ENCODE measurements at regions not wholly inside any gene's neighbourhood (a gene's known extent, or its start where the extent isn't known, plus 50 kb on each side); places are given as distances from the start of the nearest gene placed in this dataset.
A peak's percentile ranks its signal among the peaks of the same experiment; 100 is the strongest.

GRCh38 chr4:103307453-103308247 lies 109.5 kb upstream of the CENPE start:
- H3K27ac Mint-ChIP-seq = no peak overlapping the region
- no peaks in the 10 kb centered on the region for H4K20me1 ChIP-seq (replicated peaks; ENCODE audit: insufficient read depth)
- H3K4me2 ChIP-seq = no peak overlapping the region
- no peaks in the 10 kb centered on the region for H3K36me3 ChIP-seq (ENCODE audit: insufficient read depth)
- no peaks in the 10 kb centered on the region for H3K27me3 ChIP-seq (ENCODE audit: insufficient read depth)
- H3K27ac ChIP-seq (ENCODE audit: low read depth) = no peak overlapping the region
- H3K9me3 Mint-ChIP-seq = peaks cover 5% of the 10 kb centered on the region; the same call in 2 of the 3 replicates
- peaks cover under 1% of the 10 kb centered on the region; the same call in 2 of the 3 replicates for H3K36me3 Mint-ChIP-seq (ENCODE audit: low read depth)
- H3K4me1 Mint-ChIP-seq = peaks cover 23% of the 10 kb centered on the region
- peak; percentile 70 for ATAC-seq
- H3K4me3 Mint-ChIP-seq = no peak overlapping the region
- no peaks in the 10 kb centered on the region for H3K27me3 Mint-ChIP-seq (ENCODE audit: insufficient read depth, low read depth, poor library complexity)
- H3K9me2 ChIP-seq (ENCODE audit: insufficient read depth) = no peaks in the 10 kb centered on the region
- peaks cover 25% of the 10 kb centered on the region for H3K4me1 ChIP-seq (ENCODE audit: insufficient read depth)
- H3K79me2 ChIP-seq (replicated peaks; ENCODE audit: insufficient read depth) = 0 out of 2 replicates have a peak, but pooled peaks cover 4% of the 10 kb centered on the region
- DNase-seq (ENCODE audit: low spot score) = no peak
- no peak overlapping the region for H3K4me3 ChIP-seq
- H3F3A ChIP-seq (replicated peaks; ENCODE audit: low read depth) = no peaks in the 10 kb centered on the region
- TF ChIP-seq ZNF114 (CRISPR knock-in tag; IDR thresholded peaks at IDR 0.05) = no peak
- no peak for TF ChIP-seq EZH2phosphoT487 (IDR thresholded peaks at IDR 0.05; ENCODE audit: unreplicated experiment)
- TF ChIP-seq EZH2 (IDR thresholded peaks at IDR 0.05; ENCODE audit: low read depth, unreplicated experiment) = no peak
- TF ChIP-seq ZNF331 (CRISPR knock-in tag; IDR thresholded peaks at IDR 0.05; ENCODE audit: low read depth) = no peak
- no peak for TF ChIP-seq CREB1 (CRISPR knock-in tag; IDR thresholded peaks at IDR 0.05; ENCODE audit: low read depth)
- TF ChIP-seq POLR2AphosphoS5 (IDR thresholded peaks at IDR 0.05; ENCODE audit: low read depth) = no peak
- TF ChIP-seq ZNF462 (CRISPR knock-in tag; IDR thresholded peaks at IDR 0.05) = no peak
- no peak for TF ChIP-seq REST (IDR thresholded peaks at IDR 0.05; ENCODE audit: unreplicated experiment)
- TF ChIP-seq ETS1 (IDR thresholded peaks at IDR 0.05) = no peak
- TF ChIP-seq JUNB (IDR thresholded peaks at IDR 0.05; ENCODE audit: unreplicated experiment) = no peak
- no peak for TF ChIP-seq CTCF (conservative IDR thresholded peaks at IDR 0.05; ENCODE audit: low read depth in 2 of 2)
- no peak for TF ChIP-seq NANOG (IDR thresholded peaks at IDR 0.05; ENCODE audit: borderline replicate concordance)
- TF ChIP-seq STAT1 (IDR thresholded peaks at IDR 0.05; ENCODE audit: unreplicated experiment) = no peak
- H2AFZ ChIP-seq = peak overlapping the region; percentile 52; the same call in 1 of the 2 replicates
